Activated CD4-positive, alpha-beta T cell treated with anti-CD3 and anti-CD28 coated beads, Interleukin-2, amount 10 ng/mL, durations not matched to agents 7 days and 5 days (primary cell): ENCODE measurements at regions not wholly inside any gene's neighbourhood (a gene's known extent, or its start where the extent isn't known, plus 50 kb on each side); places are given as distances from the start of the nearest gene placed in this dataset.
A peak's percentile ranks its signal among the peaks of the same experiment; 100 is the strongest.
"Not testable (repeated sequence)": the region's sequence is repeated elsewhere in the genome, so short reads cannot be mapped to it uniquely, and the experiment has no call there.

Experiments used
- CTCF ChIA-PET: fragments of 350-600 bp; sonication (Branson Sonifier 250); formaldehyde crosslinking; loops from one replicate; lab custom pipeline; 2021; ENCODE audit warnings: antibody characterized with exemption; lab: Charles Lee
- POLR2A ChIA-PET: fragments of 350-600 bp; sonication (Branson Sonifier 250); formaldehyde crosslinking; loops from one replicate; lab custom pipeline; 2021; ENCODE audit warnings: antibody characterized with exemption; lab: Charles Lee
- DNase-seq: peaks from one replicate; pipeline ENCODE4 v3.0.0-alpha.2; 2020
- H3K27ac Mint-ChIP-seq: one replicate; pipeline ENCODE4 v1.8.0; 2021; ENCODE audit warnings: mild to moderate bottlenecking, moderate library complexity, mixed read lengths
- H3K27me3 Mint-ChIP-seq: one replicate; pipeline ENCODE4 v1.8.0; 2021; ENCODE audit warnings: mixed read lengths
- H3K36me3 Mint-ChIP-seq: one replicate; pipeline ENCODE4 v1.8.0; 2021; ENCODE audit warnings: low read depth, mixed read lengths
- H3K4me1 Mint-ChIP-seq: one replicate; pipeline ENCODE4 v1.8.0; 2021; ENCODE audit warnings: mixed read lengths
- H3K4me3 Mint-ChIP-seq: one replicate; pipeline ENCODE4 v1.8.0; 2021; ENCODE audit warnings: mild to moderate bottlenecking, moderate library complexity, mixed read lengths
- H3K9me3 Mint-ChIP-seq: one replicate; pipeline ENCODE4 v1.8.0; 2021; ENCODE audit warnings: mixed read lengths

- no peak for DNase-seq
- POLR2A ChIA-PET: no interaction called here
- no peaks in the 10 kb centered on the region for H3K36me3 Mint-ChIP-seq
- no peak overlapping the region for H3K27ac Mint-ChIP-seq
- no peaks in the 10 kb centered on the region for H3K9me3 Mint-ChIP-seq
- H3K4me1 Mint-ChIP-seq: peaks cover 3% of the 10 kb centered on the region
- peaks cover 17% of the 10 kb centered on the region for H3K27me3 Mint-ChIP-seq
- no peak overlapping the region for H3K4me3 Mint-ChIP-seq
- CTCF ChIA-PET: no interaction called here
Observed at GRCh38 chr2:58764338-58765104, 523.4 kb upstream of the FANCL start.

- CTCF ChIA-PET: no interaction called here
- peak; percentile 20 for DNase-seq
Observed at GRCh38 chr2:58762176-58762781, 521.2 kb upstream of the FANCL start.

GRCh38 chr2:58757971-58758370, 516.8 kb upstream of the FANCL start:
- Mint-ChIP-seq H3K9me3 (no peaks in the 10 kb centered on the region), H3K27ac (no peak overlapping the region)

More at GRCh38 chr2:58762176-58762781, 521.2 kb upstream of the FANCL start:
- no peak overlapping the region for H3K4me3 Mint-ChIP-seq
- H3K9me3 Mint-ChIP-seq: no peaks in the 10 kb centered on the region
- peaks cover 17% of the 10 kb centered on the region for H3K27me3 Mint-ChIP-seq
- H3K27ac Mint-ChIP-seq: no peak overlapping the region
- no peaks in the 10 kb centered on the region for H3K36me3 Mint-ChIP-seq
- POLR2A ChIA-PET: no interaction called here
- H3K4me1 Mint-ChIP-seq: peaks cover 3% of the 10 kb centered on the region

DNA sequence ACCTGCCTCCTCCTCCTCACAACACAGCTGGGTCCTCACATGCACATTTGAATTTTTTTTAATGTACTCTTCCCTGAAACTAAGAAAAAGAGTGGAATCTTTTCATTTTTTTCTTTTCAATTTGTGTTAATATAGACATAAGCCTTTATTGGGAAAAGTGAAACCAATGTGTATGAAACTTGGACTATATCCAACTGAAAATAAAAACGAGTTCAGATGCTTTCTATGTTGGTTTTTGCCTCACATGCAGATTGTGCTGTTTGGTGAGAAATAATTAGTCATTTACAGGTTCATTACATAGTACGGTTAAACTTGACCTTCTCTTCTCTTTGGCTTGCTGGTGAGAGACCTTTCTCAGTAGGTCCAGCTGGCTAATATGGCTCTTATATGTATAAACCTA, 515.2 kb upstream of the FANCL start:
- Mint-ChIP-seq H3K27ac (no peak overlapping the region), H3K4me3 (no peak overlapping the region), H3K4me1 (no peaks in the 10 kb centered on the region), H3K9me3 (no peaks in the 10 kb centered on the region), H3K27me3 (no peaks in the 10 kb centered on the region), H3K36me3 (no peaks in the 10 kb centered on the region)
- ChIA-PET POLR2A (no interaction called here), CTCF (no interaction called here)
- no peak for DNase-seq

More at GRCh38 chr2:58757971-58758370, 516.8 kb upstream of the FANCL start:
- DNase-seq: no peak
- ChIA-PET POLR2A (no interaction called here), CTCF (no interaction called here)
- Mint-ChIP-seq H3K27me3 (peaks cover 3% of the 10 kb centered on the region), H3K4me3 (no peak overlapping the region), H3K4me1 (no peaks in the 10 kb centered on the region), H3K36me3 (no peaks in the 10 kb centered on the region)

- DNase-seq, H3K27me3 Mint-ChIP-seq, H3K27ac Mint-ChIP-seq, CTCF ChIA-PET, H3K9me3 Mint-ChIP-seq, H3K4me1 Mint-ChIP-seq, H3K4me3 Mint-ChIP-seq, POLR2A ChIA-PET, H3K36me3 Mint-ChIP-seq: not testable (repeated sequence)
Observed at GRCh38 chr2:58752507-58752906, 511.4 kb upstream of the FANCL start.

GRCh38 chr2:58751676-58752075, 510.6 kb upstream of the FANCL start:
- H3K4me3 Mint-ChIP-seq, H3K9me3 Mint-ChIP-seq, H3K36me3 Mint-ChIP-seq, POLR2A ChIA-PET, H3K4me1 Mint-ChIP-seq, DNase-seq, H3K27me3 Mint-ChIP-seq, H3K27ac Mint-ChIP-seq, CTCF ChIA-PET: not testable (repeated sequence)

DNA sequence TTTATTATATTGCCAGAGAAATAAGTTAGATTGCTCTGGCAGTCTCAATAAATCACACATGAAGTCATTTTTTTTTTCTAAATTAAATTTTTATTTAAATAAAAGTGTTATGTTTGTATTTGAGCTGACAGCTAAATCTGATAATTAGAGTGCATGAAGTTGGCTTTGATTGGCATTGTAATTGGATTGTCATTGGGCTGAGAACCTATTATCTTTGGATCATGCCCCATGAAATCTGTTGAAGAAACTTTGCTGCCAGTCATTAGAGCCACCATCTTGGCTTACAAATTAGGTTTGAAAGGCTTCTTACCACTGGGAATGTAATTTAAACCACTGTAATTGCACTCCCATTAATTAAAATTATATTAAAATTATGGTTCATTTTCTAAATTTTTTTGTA, 507.9 kb upstream of the FANCL start:
- H3K27ac Mint-ChIP-seq: no peak overlapping the region
- H3K9me3 Mint-ChIP-seq: no peaks in the 10 kb centered on the region
- no peak overlapping the region for H3K4me3 Mint-ChIP-seq
- H3K4me1 Mint-ChIP-seq: no peaks in the 10 kb centered on the region
- ChIA-PET POLR2A (no interaction called here), CTCF (no interaction called here)
- H3K27me3 Mint-ChIP-seq: no peaks in the 10 kb centered on the region
- H3K36me3 Mint-ChIP-seq: no peaks in the 10 kb centered on the region
- no peak for DNase-seq

DNA sequence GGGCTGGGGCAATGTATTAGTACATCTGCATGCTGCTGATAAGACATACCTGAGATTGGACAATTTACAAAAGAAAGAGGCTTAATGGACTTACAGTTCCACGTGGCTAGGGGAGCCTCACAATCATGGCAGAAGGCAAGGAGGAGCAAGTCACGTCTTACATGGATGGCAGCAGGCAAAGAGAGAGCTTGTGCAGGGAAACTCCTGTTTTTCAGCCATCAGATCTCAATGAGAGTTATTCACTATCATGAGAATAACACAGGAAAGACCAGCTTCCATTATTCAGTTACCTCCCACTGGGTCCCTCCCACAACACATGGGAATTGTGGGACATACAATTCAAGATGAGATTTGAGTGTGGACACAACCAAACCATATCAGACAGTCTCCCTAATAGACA, 504.2 kb upstream of the FANCL start:
- H3K9me3 Mint-ChIP-seq, H3K27me3 Mint-ChIP-seq, H3K4me1 Mint-ChIP-seq, H3K27ac Mint-ChIP-seq, H3K4me3 Mint-ChIP-seq, DNase-seq, POLR2A ChIA-PET, H3K36me3 Mint-ChIP-seq: not testable (repeated sequence)
- CTCF ChIA-PET: interaction anchor here (0.6 kb wide), 1 partner anchor 557 kb away, joined by 3 read pairs; no protein-coding TSS in a partner anchor

DNA sequence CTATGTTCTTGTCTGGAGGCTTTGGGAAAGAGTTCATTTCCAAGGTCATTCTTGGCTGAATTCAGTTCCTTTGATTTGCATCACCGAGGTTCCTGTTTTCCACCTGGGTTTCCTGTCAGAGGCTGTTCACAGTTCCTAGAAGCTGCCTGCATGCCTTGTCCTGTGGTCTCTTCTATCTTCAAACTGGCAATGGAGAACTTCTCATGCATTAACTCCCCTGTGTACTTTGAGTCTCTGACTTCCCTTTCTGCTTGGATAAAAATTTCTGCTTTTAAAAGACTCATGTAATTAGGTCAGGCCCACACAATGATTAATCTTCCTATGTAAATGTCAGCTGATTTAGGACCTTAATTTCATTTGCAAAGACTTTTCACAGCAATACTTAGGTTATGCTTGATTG, 499.3 kb upstream of the FANCL start:
- Mint-ChIP-seq H3K4me1 (no peaks in the 10 kb centered on the region), H3K4me3 (no peak overlapping the region), H3K27me3 (no peaks in the 10 kb centered on the region), H3K27ac (no peak overlapping the region), H3K9me3 (no peaks in the 10 kb centered on the region), H3K36me3 (no peaks in the 10 kb centered on the region)
- CTCF ChIA-PET: no interaction called here
- POLR2A ChIA-PET: no interaction called here
- no peak for DNase-seq

DNA sequence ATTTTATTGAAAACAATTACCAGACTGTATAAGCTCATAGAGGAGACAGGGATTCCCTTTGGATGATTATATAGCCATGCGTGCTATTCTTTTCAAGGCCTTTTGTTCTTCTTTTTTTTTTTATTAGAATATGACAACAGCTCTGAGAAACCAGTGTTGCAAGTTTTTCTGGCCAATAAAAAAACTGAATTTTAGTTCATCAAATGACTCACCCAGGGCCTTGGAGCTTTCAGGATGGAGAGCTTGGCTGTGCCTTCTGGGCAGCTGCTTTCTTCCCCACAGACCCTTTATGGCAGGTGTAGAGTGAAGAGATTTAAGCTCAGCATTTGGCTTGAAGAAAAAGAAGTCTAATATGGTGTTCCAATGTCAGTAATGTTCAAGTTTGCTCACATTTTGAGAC, 497.9 kb upstream of the FANCL start:
- Mint-ChIP-seq H3K4me3 (no peak overlapping the region), H3K4me1 (no peaks in the 10 kb centered on the region), H3K27ac (no peak overlapping the region), H3K36me3 (no peaks in the 10 kb centered on the region), H3K9me3 (no peaks in the 10 kb centered on the region), H3K27me3 (no peaks in the 10 kb centered on the region)
- DNase-seq: no peak
- ChIA-PET POLR2A (no interaction called here), CTCF (no interaction called here)

DNA sequence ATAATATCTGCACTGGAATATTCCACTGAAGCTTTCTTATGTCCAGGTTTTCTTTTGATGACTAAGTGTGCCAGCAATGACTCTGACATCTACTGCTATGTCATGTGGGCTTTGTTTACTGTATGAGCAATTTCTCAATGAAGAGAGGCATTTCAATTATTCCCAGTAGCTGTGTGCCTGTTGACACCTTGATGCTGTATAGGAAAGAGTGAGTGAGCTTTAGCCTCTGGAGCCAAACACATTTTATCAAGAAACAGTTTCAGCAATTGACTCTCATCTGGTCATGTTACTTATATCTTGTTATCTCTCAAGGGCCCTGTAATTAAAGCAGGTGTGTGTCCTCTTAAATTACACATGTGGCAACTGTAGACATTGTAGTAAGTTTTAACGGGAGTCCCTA, 493.2 kb upstream of the FANCL start:
- ChIA-PET POLR2A (no interaction called here), CTCF (no interaction called here)
- Mint-ChIP-seq H3K27ac (no peak overlapping the region), H3K27me3 (peaks cover 6% of the 10 kb centered on the region), H3K4me3 (no peak overlapping the region), H3K9me3 (no peaks in the 10 kb centered on the region), H3K36me3 (no peaks in the 10 kb centered on the region), H3K4me1 (no peaks in the 10 kb centered on the region)
- DNase-seq: no peak

- POLR2A ChIA-PET: no interaction called here
- CTCF ChIA-PET: no interaction called here
- H3K27ac Mint-ChIP-seq: no peak overlapping the region
- peaks cover 9% of the 10 kb centered on the region for H3K27me3 Mint-ChIP-seq
- no peak for DNase-seq
- H3K4me3 Mint-ChIP-seq: no peak overlapping the region
- H3K36me3 Mint-ChIP-seq: no peaks in the 10 kb centered on the region
- no peaks in the 10 kb centered on the region for H3K9me3 Mint-ChIP-seq
- H3K4me1 Mint-ChIP-seq: no peaks in the 10 kb centered on the region
Observed at GRCh38 chr2:58732999-58733398, 491.9 kb upstream of the FANCL start.

DNA sequence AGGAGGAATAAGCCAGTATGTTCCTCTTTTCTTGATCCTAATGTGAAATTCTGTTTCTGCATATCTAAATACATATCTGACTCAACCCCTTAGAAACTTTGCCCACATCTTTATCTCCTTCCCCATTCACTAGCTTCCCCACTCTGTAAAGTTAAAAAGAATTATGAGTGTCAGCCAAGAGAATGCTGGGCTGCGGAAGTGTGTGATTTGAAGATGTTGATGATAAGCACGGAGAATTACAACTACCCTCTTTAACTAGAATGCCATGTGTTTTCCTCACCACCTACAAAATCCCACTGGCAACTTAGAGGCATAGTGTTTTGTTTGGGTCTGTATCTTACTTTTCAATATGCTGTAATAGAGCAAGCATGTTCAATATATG, 490.4 kb upstream of the FANCL start:
- POLR2A ChIA-PET: no interaction called here
- no peaks in the 10 kb centered on the region for H3K9me3 Mint-ChIP-seq
- H3K4me3 Mint-ChIP-seq: no peak overlapping the region
- H3K4me1 Mint-ChIP-seq: no peaks in the 10 kb centered on the region
- no peak overlapping the region for H3K27ac Mint-ChIP-seq
- peaks cover 10% of the 10 kb centered on the region for H3K27me3 Mint-ChIP-seq
- no peak for DNase-seq
- no peaks in the 10 kb centered on the region for H3K36me3 Mint-ChIP-seq
- CTCF ChIA-PET: no interaction called here
